SK-N-SH (cell line): ENCODE measurements at regions not wholly inside any gene's neighbourhood (a gene's known extent, or its start where the extent isn't known, plus 50 kb on each side); places are given as distances from the start of the nearest gene placed in this dataset.

Experiments
- CTCF ChIP-seq: fragments of 200-600 bp; sonication (generic); IDR thresholded peaks from 2 replicates; pipeline ENCODE4 v1.6.1; 2017; ENCODE audit warnings: antibody characterized with exemption, mild to moderate bottlenecking, moderate library complexity
- ELF1 ChIP-seq: IDR thresholded peaks from 2 replicates; pipeline ENCODE4 v1.4.0; 2012
- EP300 ChIP-seq, 2 experiments: IDR thresholded peaks; 2 replicates each; pipeline versions ENCODE4 v1.4.0 to v1.6.1; 2012; ENCODE audit warnings: borderline replicate concordance in 1 of 2, low read depth in 1 of 2, low read length in 1 of 2
- EZH2phosphoT487 ChIP-seq: fragments of 200-600 bp; sonication (generic); IDR thresholded peaks from 2 replicates; pipeline ENCODE4 v1.6.1; 2017; ENCODE audit warnings: low read depth, mixed run types, mild to moderate bottlenecking, antibody characterized with exemption, moderate library complexity, borderline replicate concordance
- JUND ChIP-seq: IDR thresholded peaks from 2 replicates; pipeline ENCODE4 v1.4.0; 2012
- TEAD4 ChIP-seq: IDR thresholded peaks from 2 replicates; pipeline ENCODE4 v1.4.0; 2012; ENCODE audit warnings: mild to moderate bottlenecking, borderline replicate concordance; ENCODE audit not compliant: insufficient read depth
- USF1 ChIP-seq: IDR thresholded peaks from 2 replicates; pipeline ENCODE4 v1.4.0; 2012; ENCODE audit warnings: low read depth, borderline replicate concordance
- YY1 ChIP-seq: IDR thresholded peaks from 2 replicates; pipeline ENCODE4 v1.4.0; 2012; ENCODE audit warnings: low read depth, mild to moderate bottlenecking

- TF ChIP-seq USF1 (no peak), JUND (no peak), CTCF (no peak), EZH2phosphoT487 (no peak), EP300 (IDR thresholded peaks at IDR 0.05; ENCODE audit: borderline replicate concordance in 1 of 2, low read depth in 1 of 2, low read length in 1 of 2) (no peak), TEAD4 (no peak), YY1 (no peak), ELF1 (no peak)
Observed at GRCh38 chr16:11428623-11428953, 83.3 kb downstream of the RMI2 start.
